Common myeloid progenitor, CD34-positive (primary cell): ENCODE measurements at regions not wholly inside any gene's neighbourhood (a gene's known extent, or its start where the extent isn't known, plus 50 kb on each side); places are given as distances from the start of the nearest gene placed in this dataset.
"Not testable (repeated sequence)": the region's sequence is repeated elsewhere in the genome, so short reads cannot be mapped to it uniquely, and the experiment has no call there.

Experiments used
- CTCF ChIA-PET: fragments of 350-600 bp; sonication (Branson Sonifier 250); formaldehyde crosslinking; loops from one replicate; lab custom pipeline; 2021; ENCODE audit warnings: antibody characterized with exemption; lab: Charles Lee
- POLR2A ChIA-PET: fragments of 350-600 bp; sonication (Branson Sonifier 250); formaldehyde crosslinking; loops from one replicate; lab custom pipeline; 2021; ENCODE audit warnings: antibody characterized with exemption; lab: Charles Lee
- DNase-seq, 3 donors: peaks; one replicate each; pipeline versions ENCODE4 v3.0.0 to v3.0.0-alpha.2; 2013
- H3K27ac ChIP-seq, 2 experiments: 1 replicate in 1 of 2; 2 replicates in 1 of 2; pipeline ENCODE4 v1.7.0; 2013; ENCODE audit warnings: inconsistent platforms in 2 of 2, low read length in 2 of 2, mild to moderate bottlenecking in 2 of 2, low read depth in 1 of 2, moderate library complexity in 1 of 2; ENCODE audit not compliant: severe bottlenecking in 2 of 2, insufficient read depth in 1 of 2, poor library complexity in 1 of 2
- H3K27me3 ChIP-seq, 5 experiments: replicated peaks in 2 of 5; 1 replicate in 3 of 5; 2 replicates in 2 of 5; pipeline versions ENCODE4 v1.6.1 to v1.7.0; 2013; ENCODE audit warnings: low read length in 4 of 5, mild to moderate bottlenecking in 2 of 5, moderate library complexity in 2 of 5, inconsistent platforms in 1 of 5; ENCODE audit not compliant: insufficient read depth in 5 of 5, control insufficient read depth in 4 of 5
- H3K36me3 ChIP-seq, 4 experiments: 1 replicate in 2 of 4; 2 replicates in 2 of 4; pipeline versions ENCODE4 v1.6.1 to v1.7.0; 2013; ENCODE audit warnings: low read length in 3 of 4, control low read depth in 1 of 4, mild to moderate bottlenecking in 1 of 4; ENCODE audit not compliant: control insufficient read depth in 4 of 4, insufficient read depth in 4 of 4
- H3K4me1 ChIP-seq, 4 experiments: 1 replicate in 3 of 4; 2 replicates in 1 of 4; pipeline versions ENCODE4 v1.6.1 to v1.7.1; 2013; ENCODE audit warnings: low read length in 3 of 4, mild to moderate bottlenecking in 3 of 4, control low read depth in 1 of 4, inconsistent platforms in 1 of 4, moderate library complexity in 1 of 4; ENCODE audit not compliant: control insufficient read depth in 4 of 4, insufficient read depth in 4 of 4; ENCODE audit errors: control extremely low read depth in 1 of 4
- H3K4me3 ChIP-seq, 7 experiments: 1 replicate in 4 of 7; 2 replicates in 3 of 7; pipeline versions ENCODE4 v1.5.1 to v1.7.0; 2013; ENCODE audit warnings: mild to moderate bottlenecking in 7 of 7, low read length in 6 of 7, moderate library complexity in 6 of 7, inconsistent platforms in 2 of 7, low read depth in 2 of 7, control low read depth in 1 of 7; ENCODE audit not compliant: insufficient read depth in 4 of 7, control insufficient read depth in 1 of 7; ENCODE audit errors: extremely low read depth in 1 of 7
- H3K9me3 ChIP-seq, 5 experiments: 1 replicate in 4 of 5; 2 replicates in 1 of 5; pipeline versions ENCODE4 v1.6.1 to v1.7.1; 2013; ENCODE audit warnings: low read length in 4 of 5, mild to moderate bottlenecking in 2 of 5, inconsistent platforms in 1 of 5, low read depth in 1 of 5, moderate library complexity in 1 of 5; ENCODE audit not compliant: control insufficient read depth in 4 of 5, insufficient read depth in 2 of 5; ENCODE audit errors: control extremely low read depth in 1 of 5
- WGBS: methylation state at CpG from one replicate; pipeline ENCODE4 v1.1.5; 2013; ENCODE audit not compliant: insufficient coverage; 5-methylcytosine and 5-hydroxymethylcytosine counted together

GRCh38 chr2:180234991-180235390 lies 227.9 kb upstream of the CWC22 start:
- CTCF ChIA-PET, POLR2A ChIA-PET, H3K4me3 ChIP-seq, H3K36me3 ChIP-seq, H3K4me1 ChIP-seq, H3K27ac ChIP-seq, H3K27me3 ChIP-seq, DNase-seq, H3K9me3 ChIP-seq: not testable (repeated sequence)
- WGBS, result 97% methylated on average over 5 of the region's 5 CpGs

- no peaks in the 10 kb centered on the region for H3K4me1 ChIP-seq
- no peaks in the 10 kb centered on the region for H3K27me3 ChIP-seq
- no peaks in the 10 kb centered on the region for H3K36me3 ChIP-seq
- H3K27ac ChIP-seq, result no peak overlapping the region
- no peak overlapping the region for H3K4me3 ChIP-seq
- H3K9me3 ChIP-seq, result peaks cover 0 to 1% (median 0%) of the 10 kb centered on the region in 5 experiments
- CTCF ChIA-PET, result no interaction called here
- no peak for DNase-seq
- WGBS, result 95% methylated on average over 1 of the region's 1 CpG
- POLR2A ChIA-PET, result no interaction called here
These were observed 223.9 kb upstream of the CWC22 start for GRCh38 chr2:180231015-180231414.

GRCh38 chr2:180227461-180227860 lies 220.4 kb upstream of the CWC22 start:
- 100% methylated on average over 2 of the region's 2 CpGs for WGBS
- POLR2A ChIA-PET, result no interaction called here

GRCh38 chr2:180225118-180225517 lies 218.0 kb upstream of the CWC22 start:
- ChIA-PET POLR2A (interaction anchor here (0.7 kb wide), 1 partner anchor 237 kb away, joined by 6 read pairs; no protein-coding TSS in a partner anchor), CTCF (no interaction called here)
- peaks cover 0 to 6% (median 1%) of the 10 kb centered on the region in 5 experiments for H3K9me3 ChIP-seq
- no peak for DNase-seq
- no peak overlapping the region for H3K27ac ChIP-seq
- no peaks in the 10 kb centered on the region for H3K36me3 ChIP-seq
- no peaks in the 10 kb centered on the region for H3K4me1 ChIP-seq
- H3K27me3 ChIP-seq, result no peaks in the 10 kb centered on the region
- no peak overlapping the region for H3K4me3 ChIP-seq

More at GRCh38 chr2:180227461-180227860, 220.4 kb upstream of the CWC22 start:
- no peak overlapping the region for H3K4me3 ChIP-seq
- DNase-seq, result no peak
- no peaks in the 10 kb centered on the region for H3K4me1 ChIP-seq
- H3K27me3 ChIP-seq, result no peaks in the 10 kb centered on the region
- no peaks in the 10 kb centered on the region for H3K36me3 ChIP-seq
- H3K27ac ChIP-seq, result no peak overlapping the region
- CTCF ChIA-PET, result no interaction called here
- peaks cover 0 to 6% (median 1%) of the 10 kb centered on the region in 5 experiments for H3K9me3 ChIP-seq

DNA sequence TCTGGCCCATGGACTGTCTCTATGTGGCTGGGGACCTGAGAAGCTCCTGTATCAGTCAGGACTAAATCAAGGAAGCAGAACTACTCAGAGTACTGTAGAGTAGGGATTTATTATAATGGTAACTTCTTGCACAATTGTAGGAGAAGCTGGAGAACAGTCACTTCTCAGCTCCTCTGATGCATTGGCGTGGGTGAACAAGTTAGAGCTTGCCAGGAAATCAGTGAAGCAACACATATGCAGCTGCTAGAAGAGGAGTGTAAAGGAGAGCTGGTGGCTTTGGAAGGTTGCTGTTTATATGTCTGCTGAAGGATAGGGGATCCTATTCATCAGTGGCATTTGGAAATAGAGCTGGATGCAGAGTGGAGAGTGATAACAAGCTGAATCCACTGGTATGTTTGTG lies 215.5 kb upstream of the CWC22 start:
- CTCF ChIA-PET, result no interaction called here
- no peaks in the 10 kb centered on the region for H3K4me1 ChIP-seq
- DNase-seq, result no peak
- POLR2A ChIA-PET, result no interaction called here
- H3K27me3 ChIP-seq, result no peaks in the 10 kb centered on the region
- no peak overlapping the region for H3K27ac ChIP-seq
- H3K9me3 ChIP-seq, result peaks cover 0 to 8% (median 1%) of the 10 kb centered on the region in 5 experiments
- no peaks in the 10 kb centered on the region for H3K36me3 ChIP-seq
- H3K4me3 ChIP-seq, result no peak overlapping the region
- WGBS, result 90% methylated on average over 1 of the region's 1 CpG

DNA sequence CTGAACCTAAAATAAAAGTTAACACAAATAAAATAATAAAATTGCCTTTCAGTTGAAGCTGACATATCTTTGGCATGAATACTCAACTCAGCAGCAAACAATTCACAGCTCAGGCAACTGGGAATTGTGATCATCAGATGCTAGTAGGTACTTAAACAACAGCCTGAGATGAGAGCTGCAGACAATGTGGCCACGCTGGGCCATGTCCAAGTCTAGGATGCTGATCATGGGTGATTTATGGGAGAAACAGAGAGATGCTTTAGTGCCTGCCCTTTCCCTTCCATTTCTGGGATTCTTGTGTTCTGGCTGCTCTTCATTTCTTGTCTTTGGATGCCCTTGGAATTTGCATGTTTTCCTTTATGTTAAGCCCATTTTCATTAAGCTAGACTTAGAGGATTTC lies 212.4 kb upstream of the CWC22 start:
- no peak overlapping the region for H3K27ac ChIP-seq
- no peaks in the 10 kb centered on the region for H3K4me1 ChIP-seq
- CTCF ChIA-PET, result no interaction called here
- POLR2A ChIA-PET, result no interaction called here
- no peaks in the 10 kb centered on the region for H3K27me3 ChIP-seq
- no peaks in the 10 kb centered on the region for H3K36me3 ChIP-seq
- no peak for DNase-seq
- WGBS, result 100% methylated on average over 1 of the region's 1 CpG
- no peak overlapping the region for H3K4me3 ChIP-seq
- peaks cover 0 to 4% (median 0%) of the 10 kb centered on the region in 5 experiments for H3K9me3 ChIP-seq

- Histone ChIP-seq H3K36me3 (no peaks in the 10 kb centered on the region), H3K27ac (no peak overlapping the region), H3K4me3 (no peak overlapping the region), H3K9me3 (no peaks in the 10 kb centered on the region), H3K27me3 (no peaks in the 10 kb centered on the region), H3K4me1 (no peaks in the 10 kb centered on the region)
- 100% methylated on average over 2 of the region's 2 CpGs for WGBS
- CTCF ChIA-PET, result no interaction called here
- POLR2A ChIA-PET, result no interaction called here
- no peak for DNase-seq
These were observed 201.7 kb upstream of the CWC22 start for GRCh38 chr2:180208841-180209240.
